Spleen (tissue), 11 donors: ENCODE measurements at regions not wholly inside any gene's neighbourhood (a gene's known extent, or its start where the extent isn't known, plus 50 kb on each side); places are given as distances from the start of the nearest gene placed in this dataset.

Source experiments
- DNase-seq: peaks from one replicate; pipeline ENCODE4 v3.0.0-alpha.2; 2020
- H3K27ac ChIP-seq, 8 donors: fragments of 200-600 bp; sonication (generic) in 7 of 8; 1 replicate in 4 of 8; 2 replicates in 4 of 8; pipeline versions ENCODE4 v1.5.0 to v1.8.0; 2016 to 2021; ENCODE audit warnings: inconsistent platforms in 4 of 8, mild to moderate bottlenecking in 4 of 8, moderate library complexity in 1 of 8
- H3K27me3 ChIP-seq, 7 donors: fragments of 200-600 bp; sonication (generic) in 6 of 7; replicated peaks in 1 of 7; 1 replicate in 4 of 7; 2 replicates in 3 of 7; pipeline versions ENCODE4 v1.5.0 to v1.8.0; 2016 to 2021; ENCODE audit warnings: inconsistent platforms in 3 of 7, mild to moderate bottlenecking in 1 of 7
- H3K36me3 ChIP-seq, 6 donors: fragments of 200-600 bp; sonication (generic) in 5 of 6; 1 replicate in 4 of 6; 2 replicates in 2 of 6; pipeline versions ENCODE4 v1.5.0 to v1.8.0; 2016 to 2021; ENCODE audit warnings: inconsistent platforms in 2 of 6
- H3K4me1 ChIP-seq, 6 donors: fragments of 200-600 bp; sonication (generic) in 5 of 6; 1 replicate in 3 of 6; 2 replicates in 3 of 6; pipeline versions ENCODE4 v1.5.0 to v1.8.0; 2016 to 2021; ENCODE audit warnings: inconsistent platforms in 3 of 6
- H3K4me3 ChIP-seq, 8 donors: fragments of 200-600 bp; sonication (generic) in 7 of 8; 1 replicate in 4 of 8; 2 replicates in 4 of 8; pipeline versions ENCODE4 v1.5.0 to v1.8.0; 2016 to 2021; ENCODE audit warnings: inconsistent platforms in 4 of 8, mild to moderate bottlenecking in 4 of 8, moderate library complexity in 2 of 8
- H3K9me3 ChIP-seq, 8 donors: fragments of 200-600 bp; sonication (generic) in 7 of 8; 1 replicate in 4 of 8; 2 replicates in 4 of 8; pipeline versions ENCODE4 v1.5.0 to v1.8.0; 2016 to 2021; ENCODE audit warnings: inconsistent platforms in 4 of 8
- CTCF ChIP-seq, 11 experiments: fragments of 200-600 bp in 7 of 11; fragments of 450-650 bp in 4 of 11; sonication (generic) in 4 of 11; IDR thresholded peaks in 8 of 11; conservative IDR thresholded peaks in 3 of 11; 1 replicate in 7 of 11; 2 replicates in 4 of 11; pipeline versions ENCODE4 v1.4.0 to v1.8.0; 2016 to 2021; ENCODE audit warnings: antibody characterized with exemption in 11 of 11, inconsistent platforms in 4 of 11, mild to moderate bottlenecking in 1 of 11
- POLR2A ChIP-seq, 3 donors: fragments of 450-650 bp; IDR thresholded peaks; one replicate each; pipeline ENCODE4 v1.5.1; 2017; ENCODE audit warnings: antibody characterized with exemption in 3 of 3, mild to moderate bottlenecking in 1 of 3
- POLR2AphosphoS5 ChIP-seq, 3 donors: sonication (generic); formaldehyde crosslinking; IDR thresholded peaks; one replicate each; pipeline ENCODE4 v1.5.1; 2017; ENCODE audit warnings: antibody characterized with exemption in 3 of 3
- WGBS, 5 donors: extraction: QIAGEN DNeasy Blood & Tissue Kit in 3 of 5; methylation state at CpG; one replicate each; pipeline versions ENCODE4 v1.1.5 to v1.1.7; 2013 to 2018; 5-methylcytosine and 5-hydroxymethylcytosine counted together
- intact Hi-C: fragments of 100-400 bp; cut with DNase I; formaldehyde crosslinking; loops from one replicate; pipeline ENCODE4 v1.15.0; 2023; ENCODE audit warnings: low total_unique reads
- donor health status: healthy with polysubstance abuse.
- donor health status: DM: no; HTN: no; CAD: no; lungs with moderate emphysema.
- donor health status: DM: no; HTN: no; CAD: no.
- donor health status: Bipolar disorder and iron deficiency.
- donor health status: healthy.
- donor health status: DM: no; HTN: no; CAD: no.
- donor health status: DM: yes; HTN: yes; CAD: no.

- no peak for TF ChIP-seq POLR2AphosphoS5 (IDR thresholded peaks at IDR 0.05)
- no peak for TF ChIP-seq POLR2A (IDR thresholded peaks at IDR 0.05)
- no peak for TF ChIP-seq CTCF (IDR thresholded peaks at IDR 0.05 in 8 of 11, conservative IDR thresholded peaks at IDR 0.05 in 3 of 11)
- WGBS, 5 donors: 75 to 91% (median 81%) methylated on average over 2 of the region's 2 CpGs
- no peaks in the 10 kb centered on the region for H3K36me3 ChIP-seq
- no peak overlapping the region for H3K27ac ChIP-seq
- no peaks in the 10 kb centered on the region for H3K4me1 ChIP-seq
- intact Hi-C loops: no loop called here
- H3K4me3 ChIP-seq: no peak overlapping the region
- no peak for DNase-seq
- no peaks in the 10 kb centered on the region for H3K27me3 ChIP-seq
- H3K9me3 ChIP-seq: no peaks in the 10 kb centered on the region
These were observed 740.4 kb downstream of the GATA3 start for GRCh38 chr10:8794860-8795259.

- intact Hi-C loops: no loop called here
- DNase-seq: no peak
- H3K36me3 ChIP-seq: no peaks in the 10 kb centered on the region
- H3K4me3 ChIP-seq: no peak overlapping the region
- 67 to 75% (median 72%) methylated on average over 4 of the region's 4 CpGs for WGBS, 5 donors
- no peaks in the 10 kb centered on the region for H3K27me3 ChIP-seq
- no peak overlapping the region for H3K27ac ChIP-seq
- no peaks in the 10 kb centered on the region for H3K4me1 ChIP-seq
- TF ChIP-seq POLR2A (IDR thresholded peaks at IDR 0.05) (no peak), POLR2AphosphoS5 (IDR thresholded peaks at IDR 0.05) (no peak), CTCF (IDR thresholded peaks at IDR 0.05 in 8 of 11, conservative IDR thresholded peaks at IDR 0.05 in 3 of 11) (no peak)
- H3K9me3 ChIP-seq: peaks cover 0 to 1% (median 0%) of the 10 kb centered on the region in 8 donors
These were observed 745.9 kb downstream of the GATA3 start for GRCh38 chr10:8800426-8800825.

GRCh38 chr10:8803992-8804391 is 749.5 kb downstream of the GATA3 start:
- TF ChIP-seq POLR2A (IDR thresholded peaks at IDR 0.05) (no peak), CTCF (IDR thresholded peaks at IDR 0.05 in 8 of 11, conservative IDR thresholded peaks at IDR 0.05 in 3 of 11) (no peak), POLR2AphosphoS5 (IDR thresholded peaks at IDR 0.05) (no peak)
- Histone ChIP-seq H3K36me3 (no peaks in the 10 kb centered on the region), H3K27ac (no peak overlapping the region), H3K9me3 (peaks cover 0 to 4% (median 0%) of the 10 kb centered on the region in 8 donors), H3K27me3 (no peaks in the 10 kb centered on the region), H3K4me3 (no peak overlapping the region), H3K4me1 (no peaks in the 10 kb centered on the region)
- intact Hi-C loops: no loop called here
- 60 to 80% (median 65%) methylated on average over 3 of the region's 3 CpGs for WGBS, 5 donors
- DNase-seq: no peak

- TF ChIP-seq POLR2AphosphoS5 (IDR thresholded peaks at IDR 0.05) (no peak), POLR2A (IDR thresholded peaks at IDR 0.05) (no peak), CTCF (IDR thresholded peaks at IDR 0.05 in 8 of 11, conservative IDR thresholded peaks at IDR 0.05 in 3 of 11) (no peak)
- H3K27ac ChIP-seq: no peak overlapping the region
- H3K27me3 ChIP-seq: no peaks in the 10 kb centered on the region
- no peaks in the 10 kb centered on the region for H3K4me1 ChIP-seq
- H3K4me3 ChIP-seq: no peak overlapping the region
- no peaks in the 10 kb centered on the region for H3K36me3 ChIP-seq
- intact Hi-C loops: no loop called here
- DNase-seq: no peak
- peaks cover 0 to 12% (median under 1%) of the 10 kb centered on the region in 8 donors for H3K9me3 ChIP-seq
These were observed 756.2 kb downstream of the GATA3 start for GRCh38 chr10:8810677-8811076.
